ENCODE measurements at regions not wholly inside any gene's neighbourhood (a gene's known extent, or its start where the extent isn't known, plus 50 kb on each side); places are given as distances from the start of the nearest gene placed in this dataset.
A peak's percentile ranks its signal among the peaks of the same experiment; 100 is the strongest.
"Not testable (repeated sequence)": the region's sequence is repeated elsewhere in the genome, so short reads cannot be mapped to it uniquely, and the experiment has no call there.

GRCh38 chr14:34085695-34086094, 134.8 kb upstream of the EGLN3 start:
- no peak for ATAC-seq

- no peak for ATAC-seq
Observed at GRCh38 chr14:34081576-34082136, 130.8 kb upstream of the EGLN3 start.

GRCh38 chr14:34081101-34081575, 130.3 kb upstream of the EGLN3 start:
- ATAC-seq = no peak

- not testable (repeated sequence) for ATAC-seq
Observed at GRCh38 chr14:34079643-34080042, 128.8 kb upstream of the EGLN3 start.

- ATAC-seq = no peak
Observed at GRCh38 chr14:34078117-34078743, 127.4 kb upstream of the EGLN3 start.

- no peak for ATAC-seq
Observed at GRCh38 chr14:34075826-34076225, 125.0 kb upstream of the EGLN3 start.

- ATAC-seq = no peak
Observed at GRCh38 chr14:34075042-34075744, 124.3 kb upstream of the EGLN3 start.

- no peak for ATAC-seq
Observed at GRCh38 chr14:34072921-34073320, 122.0 kb upstream of the EGLN3 start.

GRCh38 chr14:34072401-34072800, 121.5 kb upstream of the EGLN3 start:
- ATAC-seq = no peak

- ATAC-seq = no peak
Observed at GRCh38 chr14:34070917-34071407, 120.1 kb upstream of the EGLN3 start.

GRCh38 chr14:34069854-34070582, 119.1 kb upstream of the EGLN3 start:
- ATAC-seq = no peak

GRCh38 chr14:34067587-34067986, 116.7 kb upstream of the EGLN3 start:
- no peak for ATAC-seq

GRCh38 chr14:34065690-34066391, 115.0 kb upstream of the EGLN3 start:
- ATAC-seq = no peak

GRCh38 chr14:34065236-34065635, 114.4 kb upstream of the EGLN3 start:
- no peak for ATAC-seq

- no peak for ATAC-seq
Observed at GRCh38 chr14:34064349-34064748, 113.5 kb upstream of the EGLN3 start.

GRCh38 chr14:34063470-34064164, 112.7 kb upstream of the EGLN3 start:
- ATAC-seq = no peak

- ATAC-seq = no peak
Observed at GRCh38 chr14:34063042-34063441, 112.2 kb upstream of the EGLN3 start.

- ATAC-seq = no peak
Observed at GRCh38 chr14:34062353-34062973, 111.6 kb upstream of the EGLN3 start.

GRCh38 chr14:34060651-34060999, 109.8 kb upstream of the EGLN3 start:
- ATAC-seq = no peak

GRCh38 chr14:34059925-34060650, 109.2 kb upstream of the EGLN3 start:
- ATAC-seq = peak; percentile 67 to 75

All from activated CD4-positive, CD25-positive, alpha-beta regulatory T cell treated with anti-CD3 and anti-CD28 coated beads, Interleukin-2, amount 50 U/mL, for 24 hours (primary cell).